DOHH2 (cell line): ENCODE measurements at regions not wholly inside any gene's neighbourhood (a gene's known extent, or its start where the extent isn't known, plus 50 kb on each side); places are given as distances from the start of the nearest gene placed in this dataset.

Source experiments
- H3F3A ChIP-seq: fragments of 200-600 bp; sonication (generic), shearing (Covaris generic); 2 replicates; pipeline ENCODE4 v1.6.0; 2016; ENCODE audit warnings: antibody characterized with exemption, mild to moderate bottlenecking; ENCODE audit not compliant: control insufficient read depth, insufficient read depth
- H3K27ac ChIP-seq: fragments of 200-600 bp; sonication (generic); 2 replicates; pipeline ENCODE4 v1.5.1; 2014; ENCODE audit warnings: low read depth, mild to moderate bottlenecking, low read length, moderate library complexity
- H3K27me3 ChIP-seq: fragments of 200-600 bp; sonication (generic); 2 replicates; pipeline ENCODE4 v1.6.1; 2014; ENCODE audit warnings: mild to moderate bottlenecking, low read length, mixed read lengths; ENCODE audit not compliant: control insufficient read depth
- H3K36me3 ChIP-seq: fragments of 200-600 bp; sonication (generic); 2 replicates; pipeline ENCODE4 v1.6.1; 2014; ENCODE audit warnings: mild to moderate bottlenecking, low read length, moderate library complexity, mixed read lengths; ENCODE audit not compliant: control insufficient read depth
- H3K4me1 ChIP-seq: fragments of 200-600 bp; sonication (generic); 2 replicates; pipeline ENCODE4 v1.6.1; 2014; ENCODE audit warnings: mild to moderate bottlenecking, low read length, mixed read lengths; ENCODE audit not compliant: control insufficient read depth
- H3K4me2 ChIP-seq: fragments of 200-600 bp; sonication (generic); 2 replicates; pipeline ENCODE4 v1.6.0; 2014; ENCODE audit warnings: mild to moderate bottlenecking, low read length, moderate library complexity
- H3K4me3 ChIP-seq: fragments of 200-600 bp; sonication (generic); 2 replicates; pipeline ENCODE4 v1.5.1; 2014; ENCODE audit warnings: mild to moderate bottlenecking, low read length, mixed read lengths
- H3K79me2 ChIP-seq: fragments of 200-600 bp; sonication (generic); 2 replicates; pipeline ENCODE4 v1.6.1; 2014; ENCODE audit warnings: mild to moderate bottlenecking, low read length, mixed read lengths; ENCODE audit not compliant: control insufficient read depth
- H3K9me2 ChIP-seq: fragments of 200-600 bp; sonication (generic); replicated peaks from 2 replicates; pipeline ENCODE4 v1.6.1; 2014; ENCODE audit warnings: mild to moderate bottlenecking, low read length, mixed read lengths; ENCODE audit not compliant: control insufficient read depth
- H3K9me3 ChIP-seq: fragments of 200-600 bp; sonication (generic); 2 replicates; pipeline ENCODE4 v1.6.1; 2014; ENCODE audit warnings: antibody characterized with exemption, low read length, mixed read lengths; ENCODE audit not compliant: control insufficient read depth, insufficient read depth
- H4K20me1 ChIP-seq: fragments of 200-600 bp; sonication (generic); 2 replicates; pipeline ENCODE4 v1.6.0; 2014; ENCODE audit warnings: low read depth, mild to moderate bottlenecking, antibody characterized with exemption, low read length, moderate library complexity; ENCODE audit not compliant: control insufficient read depth, insufficient read depth
- CTCF ChIP-seq: fragments of 200-600 bp; sonication (generic); IDR thresholded peaks from one replicate; pipeline ENCODE4 v1.5.1; 2014; ENCODE audit warnings: antibody characterized with exemption, mild to moderate bottlenecking, low read depth, low read length; ENCODE audit not compliant: poor library complexity, severe bottlenecking
- EZH2phosphoT487 ChIP-seq: fragments of 200-600 bp; sonication (generic); IDR thresholded peaks from 2 replicates; pipeline ENCODE4 v1.6.1; 2017; ENCODE audit warnings: borderline replicate concordance, mild to moderate bottlenecking, antibody characterized with exemption, low read length, moderate library complexity, mixed read lengths

- peaks cover 5% of the 10 kb centered on the region for H3K36me3 ChIP-seq
- H4K20me1 ChIP-seq: no peaks in the 10 kb centered on the region
- TF ChIP-seq EZH2phosphoT487 (no peak), CTCF (no peak)
- peaks cover 24% of the 10 kb centered on the region for H3K4me1 ChIP-seq
- no peaks in the 10 kb centered on the region for H3K9me3 ChIP-seq
- H3F3A ChIP-seq: no peaks in the 10 kb centered on the region
- no peaks in the 10 kb centered on the region for H3K27me3 ChIP-seq
- peaks cover 4% of the 10 kb centered on the region; the same call in 1 of the 2 replicates for H3K79me2 ChIP-seq
- no peak overlapping the region for H3K4me3 ChIP-seq
- H3K27ac ChIP-seq: no peak overlapping the region
- no peak overlapping the region for H3K4me2 ChIP-seq
- no peaks in the 10 kb centered on the region for H3K9me2 ChIP-seq
Observed at GRCh38 chr1:199083680-199084079, 444.8 kb downstream of the PTPRC start.

- no peak overlapping the region for H3K27ac ChIP-seq
- H3K4me1 ChIP-seq: peaks cover 30% of the 10 kb centered on the region
- no peak overlapping the region for H3K4me2 ChIP-seq
- H3K9me2 ChIP-seq: no peaks in the 10 kb centered on the region
- no peak overlapping the region for H3K4me3 ChIP-seq
- H3K27me3 ChIP-seq: no peaks in the 10 kb centered on the region
- no peaks in the 10 kb centered on the region for H3K9me3 ChIP-seq
- TF ChIP-seq EZH2phosphoT487 (no peak), CTCF (no peak)
- H4K20me1 ChIP-seq: no peaks in the 10 kb centered on the region
- H3K79me2 ChIP-seq: peaks cover 4% of the 10 kb centered on the region; the same call in 1 of the 2 replicates
- H3F3A ChIP-seq: no peaks in the 10 kb centered on the region
- peaks cover 7% of the 10 kb centered on the region for H3K36me3 ChIP-seq
Observed at GRCh38 chr1:199084293-199084692, 445.5 kb downstream of the PTPRC start.

- no peak overlapping the region for H3K4me3 ChIP-seq
- no peaks in the 10 kb centered on the region for H3K27me3 ChIP-seq
- no peaks in the 10 kb centered on the region for H3F3A ChIP-seq
- H3K27ac ChIP-seq: no peak overlapping the region
- peaks cover 7% of the 10 kb centered on the region for H3K36me3 ChIP-seq
- H3K9me2 ChIP-seq: no peaks in the 10 kb centered on the region
- no peak for TF ChIP-seq CTCF
- no peak for TF ChIP-seq EZH2phosphoT487
- H3K4me1 ChIP-seq: peaks cover 45% of the 10 kb centered on the region
- peaks cover 4% of the 10 kb centered on the region; the same call in 1 of the 2 replicates for H3K79me2 ChIP-seq
- no peak overlapping the region for H3K4me2 ChIP-seq
- no peaks in the 10 kb centered on the region for H4K20me1 ChIP-seq
- peaks cover under 1% of the 10 kb centered on the region; the same call in 1 of the 2 replicates for H3K9me3 ChIP-seq
Observed at GRCh38 chr1:199085903-199086302, 447.1 kb downstream of the PTPRC start.
